ENCODE measurements at regions not wholly inside any gene's neighbourhood (a gene's known extent, or its start where the extent isn't known, plus 50 kb on each side); places are given as distances from the start of the nearest gene placed in this dataset.

DNA sequence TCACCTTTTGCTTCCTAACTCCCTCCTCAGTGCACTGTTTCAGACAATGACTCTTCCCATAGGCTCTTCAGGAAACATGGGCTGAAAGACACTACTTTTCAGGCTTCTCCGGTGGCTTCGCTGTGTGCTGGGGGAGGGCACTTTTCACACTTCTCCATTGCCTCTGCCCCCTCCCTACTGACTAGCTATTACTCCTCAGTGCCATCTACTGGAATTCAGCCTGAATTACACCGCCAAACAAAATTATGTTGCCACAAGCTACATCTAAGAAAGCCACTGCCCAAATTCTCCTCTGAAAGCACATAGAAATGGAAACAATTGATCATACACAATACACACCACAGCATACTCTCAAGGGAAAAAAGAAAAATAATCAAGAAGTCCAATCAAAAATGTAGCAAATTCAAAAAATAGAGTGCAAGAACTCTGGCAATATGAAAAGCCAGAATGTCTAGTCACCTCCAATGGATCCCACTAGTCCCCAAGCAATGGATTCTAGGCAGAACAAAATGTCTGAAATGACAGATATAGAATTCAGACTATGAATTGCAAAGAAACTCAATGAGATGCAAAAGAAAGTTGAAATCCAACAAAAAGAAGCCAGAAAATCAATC, 1139.4 kb upstream of the GYPC start:
- peak; percentile 14 for DNase-seq
- no peaks in the 10 kb centered on the region for H3K27me3 ChIP-seq (ENCODE audit: control insufficient read depth, insufficient read depth, low read length)
- no peaks in the 10 kb centered on the region for H3K36me3 ChIP-seq (replicated peaks; ENCODE audit: control insufficient read depth, insufficient read depth, low read length)
- H3K4me3 ChIP-seq (ENCODE audit: insufficient read depth, low read depth, low read length) = no peak overlapping the region

DNA sequence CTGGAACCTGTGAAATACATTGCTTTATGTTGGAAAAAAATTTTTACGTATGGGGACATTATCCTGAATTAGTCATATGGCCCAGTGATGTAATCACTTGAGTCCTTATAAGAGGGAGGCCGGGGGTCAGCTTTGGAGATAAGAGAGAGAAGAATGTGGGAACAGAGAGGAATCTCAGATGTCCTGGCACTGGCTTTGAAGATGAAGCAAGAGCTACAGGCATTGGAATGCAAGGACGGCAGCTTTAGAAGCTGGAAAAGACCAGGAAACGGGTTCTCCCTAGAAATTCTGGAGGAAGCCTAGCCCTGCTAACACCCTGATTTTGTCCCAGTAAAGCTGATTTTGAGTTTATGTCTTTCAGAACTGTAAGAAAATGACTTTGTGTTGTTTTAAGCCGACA, 1129.9 kb upstream of the GYPC start:
- DNase-seq = no peak
- Histone ChIP-seq H3K27me3 (ENCODE audit: control insufficient read depth, insufficient read depth, low read length) (no peaks in the 10 kb centered on the region), H3K4me3 (ENCODE audit: insufficient read depth, low read depth, low read length) (no peak overlapping the region)

DNA sequence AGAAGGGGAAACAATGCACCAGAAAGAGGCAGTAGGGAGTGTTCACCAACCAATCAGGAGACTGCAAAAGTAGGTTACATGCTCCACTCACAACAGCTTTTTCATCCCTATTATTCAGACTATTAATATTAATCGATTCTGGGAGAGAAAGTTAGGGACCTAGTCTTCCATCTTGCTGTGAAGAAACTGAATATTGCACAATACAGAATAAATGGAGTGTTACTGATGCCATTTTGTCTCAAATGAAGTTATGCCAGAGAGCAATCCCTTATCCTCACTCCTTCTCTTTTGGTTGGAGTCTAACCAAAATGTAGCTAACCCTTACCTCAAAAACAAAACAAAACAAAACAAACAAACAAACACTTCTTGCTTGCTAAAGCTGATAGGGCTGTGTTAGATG, 1120.9 kb upstream of the GYPC start:
- Histone ChIP-seq H3K4me3 (ENCODE audit: insufficient read depth, low read depth, low read length) (no peak overlapping the region), H3K27me3 (ENCODE audit: control insufficient read depth, insufficient read depth, low read length) (no peaks in the 10 kb centered on the region), H3K36me3 (replicated peaks; ENCODE audit: control insufficient read depth, insufficient read depth, low read length) (no peaks in the 10 kb centered on the region)
- DNase-seq = no peak

More for the DNA sequence above, 1129.9 kb upstream of the GYPC start:
- H3K36me3 ChIP-seq (replicated peaks; ENCODE audit: control insufficient read depth, insufficient read depth, low read length) = no peaks in the 10 kb centered on the region

DNA sequence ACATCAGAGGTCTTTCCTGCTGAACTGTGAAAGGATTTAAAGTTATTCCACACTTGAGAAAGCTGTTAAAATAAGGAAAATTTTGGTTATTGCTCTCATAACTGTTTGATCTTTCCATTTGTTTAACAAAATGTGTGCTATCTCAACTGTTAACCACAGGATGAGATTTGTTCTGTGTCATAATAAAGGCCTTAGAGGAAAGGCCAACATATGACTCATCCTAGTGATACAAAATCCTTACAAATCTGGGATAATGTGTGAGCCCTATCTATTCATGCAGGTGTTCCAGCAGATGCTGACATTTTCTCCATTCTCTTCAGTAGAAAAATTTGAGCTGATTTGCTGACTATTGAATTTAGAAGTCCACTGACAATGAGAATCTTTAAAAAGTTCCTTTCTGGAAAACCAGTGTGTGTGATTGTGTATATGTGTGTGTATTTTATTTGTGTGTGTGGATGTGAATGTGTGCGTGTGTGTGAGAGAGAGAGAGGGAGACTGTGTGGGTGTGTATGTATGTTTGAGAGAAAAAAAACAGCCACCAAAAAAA, 1111.9 kb upstream of the GYPC start:
- no peaks in the 10 kb centered on the region for H3K27me3 ChIP-seq (ENCODE audit: control insufficient read depth, insufficient read depth, low read length)
- H3K36me3 ChIP-seq (replicated peaks; ENCODE audit: control insufficient read depth, insufficient read depth, low read length) = no peaks in the 10 kb centered on the region
- DNase-seq = no peak
- H3K4me3 ChIP-seq (ENCODE audit: insufficient read depth, low read depth, low read length) = no peak overlapping the region

DNA sequence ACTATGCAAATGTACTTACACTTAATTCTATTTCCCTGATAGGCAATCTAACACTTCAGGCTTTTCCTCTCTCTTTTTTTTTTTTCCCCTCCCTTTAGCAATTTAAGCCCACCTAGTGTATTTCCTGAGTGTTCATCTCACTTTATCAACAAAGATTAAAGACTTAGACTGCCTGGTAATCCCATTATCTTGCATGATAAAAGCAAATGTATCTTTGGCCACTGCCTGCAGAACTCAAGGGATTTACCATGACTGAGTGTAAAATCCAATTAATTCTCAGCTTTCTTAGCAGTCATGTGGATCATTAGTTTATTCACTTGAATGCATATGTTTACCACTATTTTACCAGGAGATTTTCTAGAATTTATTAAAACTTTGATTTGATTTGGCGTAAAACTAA, 1102.2 kb upstream of the GYPC start:
- Histone ChIP-seq H3K4me3 (ENCODE audit: insufficient read depth, low read depth, low read length) (no peak overlapping the region), H3K27me3 (ENCODE audit: control insufficient read depth, insufficient read depth, low read length) (no peaks in the 10 kb centered on the region)
- no peak for DNase-seq

DNA sequence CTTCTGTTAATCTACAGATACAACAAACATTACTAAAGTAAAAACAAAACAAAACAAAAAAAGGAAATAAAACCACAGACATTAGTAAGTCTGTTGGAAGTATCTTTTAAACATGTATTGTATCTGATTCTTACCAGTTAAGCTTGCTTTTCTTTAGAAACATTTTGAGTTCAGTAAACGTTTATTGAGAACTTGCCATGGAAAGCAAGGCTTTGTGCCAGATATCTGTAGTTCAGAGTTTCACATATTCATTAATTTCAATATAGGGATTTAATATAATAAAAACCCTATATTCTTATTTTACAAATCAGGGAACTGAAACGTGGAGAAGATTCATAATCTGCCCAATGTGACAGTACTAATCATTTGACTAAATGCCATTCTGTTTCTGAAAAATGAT, 1101.0 kb upstream of the GYPC start:
- Histone ChIP-seq H3K36me3 (replicated peaks; ENCODE audit: control insufficient read depth, insufficient read depth, low read length) (no peaks in the 10 kb centered on the region), H3K4me3 (ENCODE audit: insufficient read depth, low read depth, low read length) (no peak overlapping the region), H3K27me3 (ENCODE audit: control insufficient read depth, insufficient read depth, low read length) (no peaks in the 10 kb centered on the region)
- DNase-seq = no peak

More for the DNA sequence above, 1102.2 kb upstream of the GYPC start:
- no peaks in the 10 kb centered on the region for H3K36me3 ChIP-seq (replicated peaks; ENCODE audit: control insufficient read depth, insufficient read depth, low read length)

DNA sequence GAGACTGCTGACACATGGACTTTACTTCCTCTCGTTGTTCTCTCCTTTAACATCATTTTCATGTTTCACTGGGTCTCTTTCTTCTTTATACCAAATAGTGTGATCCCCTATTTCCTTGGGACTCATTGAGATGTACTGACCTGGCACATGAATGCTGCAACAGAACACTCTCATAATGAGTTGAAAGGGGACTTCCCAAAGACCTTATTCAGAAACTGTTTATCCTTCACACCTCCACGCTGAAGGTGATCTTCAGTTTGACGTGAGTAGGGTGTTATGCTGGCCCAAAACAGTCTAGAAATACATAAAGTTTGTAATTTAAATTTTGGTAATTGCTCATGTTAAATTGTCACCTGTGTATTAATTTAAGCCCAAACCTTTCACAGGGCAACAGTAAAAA, 1096.8 kb upstream of the GYPC start:
- no peaks in the 10 kb centered on the region for H3K36me3 ChIP-seq (replicated peaks; ENCODE audit: control insufficient read depth, insufficient read depth, low read length)
- H3K27me3 ChIP-seq (ENCODE audit: control insufficient read depth, insufficient read depth, low read length) = no peaks in the 10 kb centered on the region
- H3K4me3 ChIP-seq (ENCODE audit: insufficient read depth, low read depth, low read length) = no peak overlapping the region
- DNase-seq = no peak

DNA sequence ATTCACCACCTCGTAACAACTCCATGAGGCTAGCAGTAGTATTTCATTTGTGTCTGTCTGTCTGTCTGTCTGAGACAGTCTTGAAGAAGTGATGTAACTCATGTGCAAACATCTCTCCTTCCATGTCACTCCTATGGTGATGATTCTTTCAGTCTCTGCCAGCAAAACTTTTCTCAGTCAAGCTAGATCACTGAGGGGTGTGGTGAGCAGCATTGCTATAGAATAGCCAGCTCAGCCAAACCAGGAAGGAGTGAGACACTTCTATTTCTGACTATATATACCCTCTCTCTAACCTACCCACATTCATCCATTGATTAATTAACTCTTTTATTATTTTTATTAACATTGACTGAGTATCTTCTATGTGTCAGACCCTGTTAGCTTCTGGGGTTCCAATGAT, 1095.1 kb upstream of the GYPC start:
- H3K36me3 ChIP-seq (replicated peaks; ENCODE audit: control insufficient read depth, insufficient read depth, low read length) = no peaks in the 10 kb centered on the region
- no peaks in the 10 kb centered on the region for H3K27me3 ChIP-seq (ENCODE audit: control insufficient read depth, insufficient read depth, low read length)
- DNase-seq = no peak
- no peak overlapping the region for H3K4me3 ChIP-seq (ENCODE audit: insufficient read depth, low read depth, low read length)

DNA sequence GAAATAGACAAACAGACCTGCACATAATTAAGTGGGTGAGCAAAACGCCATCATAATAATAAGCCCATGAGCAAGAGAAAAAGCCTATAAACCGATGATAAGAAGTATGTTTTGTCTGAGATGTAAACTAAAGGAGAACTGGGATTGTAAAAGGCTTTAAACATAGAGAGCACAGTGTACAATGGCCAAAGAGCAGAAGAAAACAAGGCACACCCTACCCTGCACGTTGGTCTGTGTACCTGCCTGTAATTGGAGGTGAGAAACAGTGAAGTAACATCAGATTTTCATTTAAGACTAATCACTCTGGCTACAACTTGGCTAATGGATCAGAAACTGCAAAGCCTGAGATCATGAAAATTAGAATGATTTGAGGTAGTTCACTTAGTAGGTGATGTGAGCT, 1094.7 kb upstream of the GYPC start:
- DNase-seq = no peak
- H3K36me3 ChIP-seq (replicated peaks; ENCODE audit: control insufficient read depth, insufficient read depth, low read length) = no peaks in the 10 kb centered on the region
- no peak overlapping the region for H3K4me3 ChIP-seq (ENCODE audit: insufficient read depth, low read depth, low read length)
- no peaks in the 10 kb centered on the region for H3K27me3 ChIP-seq (ENCODE audit: control insufficient read depth, insufficient read depth, low read length)

DNA sequence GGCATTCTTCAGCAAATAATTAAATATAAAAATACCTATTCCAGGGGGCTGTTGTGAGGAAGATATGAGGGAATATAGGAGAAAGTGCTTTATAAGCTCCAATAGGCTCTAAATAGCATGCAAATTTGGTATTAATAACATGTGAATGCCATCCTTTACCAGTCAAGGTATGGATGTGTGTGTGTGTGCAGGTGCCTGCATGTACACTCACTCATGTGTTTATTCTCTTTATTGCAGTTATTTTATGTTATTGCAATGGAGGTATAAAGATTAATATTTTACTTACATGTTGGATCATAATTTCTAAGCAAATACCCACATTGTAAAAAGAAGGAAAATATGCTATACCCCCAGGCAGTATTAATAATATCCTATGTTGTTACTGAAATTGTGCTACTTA, 1093.0 kb upstream of the GYPC start:
- DNase-seq = no peak
- no peak overlapping the region for H3K4me3 ChIP-seq (ENCODE audit: insufficient read depth, low read depth, low read length)
- H3K36me3 ChIP-seq (replicated peaks; ENCODE audit: control insufficient read depth, insufficient read depth, low read length) = no peaks in the 10 kb centered on the region
- H3K27me3 ChIP-seq (ENCODE audit: control insufficient read depth, insufficient read depth, low read length) = no peaks in the 10 kb centered on the region

DNA sequence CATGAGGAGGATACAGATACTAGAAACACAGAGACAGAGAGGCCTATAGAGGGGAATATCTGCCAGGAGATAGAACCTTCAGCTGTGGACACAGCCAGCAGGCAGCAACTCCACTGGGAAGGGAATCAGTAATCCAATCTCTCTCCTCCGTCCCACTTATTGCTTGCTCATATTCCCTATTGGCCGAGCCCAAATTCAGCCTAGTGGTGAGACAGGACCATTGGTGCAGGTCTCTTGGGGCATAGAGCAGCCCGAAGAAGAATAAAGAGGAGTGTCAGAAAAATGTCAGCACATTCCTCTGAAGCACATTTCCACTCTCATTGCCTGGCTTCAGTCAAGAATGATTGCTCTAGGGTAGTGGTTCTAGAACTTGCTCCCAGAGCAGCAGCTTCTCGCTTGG, 1091.5 kb upstream of the GYPC start:
- Histone ChIP-seq H3K36me3 (replicated peaks; ENCODE audit: control insufficient read depth, insufficient read depth, low read length) (no peaks in the 10 kb centered on the region), H3K4me3 (ENCODE audit: insufficient read depth, low read depth, low read length) (no peak overlapping the region), H3K27me3 (ENCODE audit: control insufficient read depth, insufficient read depth, low read length) (no peaks in the 10 kb centered on the region)
- DNase-seq = peak; percentile 4

DNA sequence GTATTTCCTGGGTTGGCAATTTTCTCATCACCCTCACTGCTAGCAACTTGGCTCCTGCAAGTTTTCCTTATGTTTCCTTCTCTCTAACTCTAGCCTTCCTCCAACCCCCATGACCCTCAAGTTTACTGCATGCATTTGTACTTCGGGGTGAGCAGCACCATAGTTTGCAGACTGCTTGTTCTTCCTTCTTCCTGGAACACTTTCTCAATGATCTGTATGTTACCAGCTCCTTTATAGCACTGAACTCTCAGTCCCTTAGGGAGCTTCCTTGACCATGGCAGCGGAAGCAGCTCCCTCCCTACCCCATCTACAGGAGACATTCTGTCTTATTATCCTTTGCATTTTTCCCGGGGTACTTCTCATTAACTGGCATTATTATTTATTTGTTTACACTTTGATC, 1089.5 kb upstream of the GYPC start:
- Histone ChIP-seq H3K27me3 (ENCODE audit: control insufficient read depth, insufficient read depth, low read length) (no peaks in the 10 kb centered on the region), H3K4me3 (ENCODE audit: insufficient read depth, low read depth, low read length) (no peak overlapping the region), H3K36me3 (replicated peaks; ENCODE audit: control insufficient read depth, insufficient read depth, low read length) (no peaks in the 10 kb centered on the region)
- no peak for DNase-seq

DNA sequence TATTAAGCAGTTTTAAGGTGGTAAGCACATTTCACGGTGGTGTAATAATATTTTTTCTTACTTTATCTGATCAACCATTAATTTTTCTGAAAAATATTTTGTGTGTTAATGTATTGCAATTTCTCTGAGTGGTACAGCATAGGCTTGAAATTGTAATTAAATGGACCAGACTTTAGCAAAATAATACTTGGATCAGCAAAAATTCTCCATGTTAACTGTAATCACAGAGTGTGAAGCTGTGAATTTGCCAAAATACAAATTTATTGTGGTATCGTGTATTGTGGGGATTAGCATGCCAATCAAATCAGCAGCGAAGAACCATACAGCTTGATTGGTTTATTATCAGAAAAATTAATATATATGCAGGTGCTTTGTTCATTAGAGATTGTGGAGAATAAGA, 1088.9 kb upstream of the GYPC start:
- no peak for DNase-seq
- Histone ChIP-seq H3K4me3 (ENCODE audit: insufficient read depth, low read depth, low read length) (no peak overlapping the region), H3K36me3 (replicated peaks; ENCODE audit: control insufficient read depth, insufficient read depth, low read length) (no peaks in the 10 kb centered on the region), H3K27me3 (ENCODE audit: control insufficient read depth, insufficient read depth, low read length) (no peaks in the 10 kb centered on the region)

DNA sequence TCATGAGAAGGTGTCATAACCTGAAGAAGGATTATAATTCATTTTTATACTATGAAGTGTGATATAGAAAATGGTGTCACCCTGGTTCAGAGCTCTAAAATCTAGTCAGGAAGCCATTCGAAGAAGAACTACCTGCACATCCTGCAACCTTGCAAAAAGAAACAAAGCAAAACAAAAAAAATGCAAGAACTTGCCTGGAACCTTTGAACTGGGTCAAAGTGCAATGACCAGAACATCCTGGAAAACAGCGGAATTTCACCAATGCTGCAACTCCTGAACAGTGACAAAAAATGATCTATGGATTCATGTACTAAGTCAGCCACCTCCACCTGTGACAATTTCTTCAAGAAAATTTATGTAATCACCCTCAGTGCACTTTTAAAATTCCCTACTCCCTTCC, 1083.3 kb upstream of the GYPC start:
- H3K4me3 ChIP-seq (ENCODE audit: insufficient read depth, low read depth, low read length) = no peak overlapping the region
- DNase-seq = no peak
- H3K36me3 ChIP-seq (replicated peaks; ENCODE audit: control insufficient read depth, insufficient read depth, low read length) = no peaks in the 10 kb centered on the region
- no peaks in the 10 kb centered on the region for H3K27me3 ChIP-seq (ENCODE audit: control insufficient read depth, insufficient read depth, low read length)

DNA sequence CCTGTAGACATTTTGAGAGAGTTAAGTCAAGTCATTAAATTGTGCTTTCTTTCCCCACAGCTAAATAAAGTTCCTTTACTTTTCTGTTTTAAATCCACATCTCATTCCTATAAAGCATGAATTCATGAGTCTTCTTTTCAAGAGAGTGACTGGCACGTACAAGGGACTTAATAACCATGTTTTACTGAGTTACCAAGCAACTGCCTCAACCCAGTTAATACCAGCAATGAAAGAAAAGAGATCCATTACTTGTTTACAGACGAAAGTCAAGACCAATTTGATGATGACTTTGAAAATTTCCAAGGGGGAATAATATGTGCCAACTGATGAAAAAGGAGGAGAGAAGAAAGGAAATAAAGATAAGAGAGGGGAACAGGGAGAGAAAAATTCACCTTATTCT, 1082.5 kb upstream of the GYPC start:
- no peaks in the 10 kb centered on the region for H3K27me3 ChIP-seq (ENCODE audit: control insufficient read depth, insufficient read depth, low read length)
- DNase-seq = no peak
- no peak overlapping the region for H3K4me3 ChIP-seq (ENCODE audit: insufficient read depth, low read depth, low read length)
- H3K36me3 ChIP-seq (replicated peaks; ENCODE audit: control insufficient read depth, insufficient read depth, low read length) = no peaks in the 10 kb centered on the region

DNA sequence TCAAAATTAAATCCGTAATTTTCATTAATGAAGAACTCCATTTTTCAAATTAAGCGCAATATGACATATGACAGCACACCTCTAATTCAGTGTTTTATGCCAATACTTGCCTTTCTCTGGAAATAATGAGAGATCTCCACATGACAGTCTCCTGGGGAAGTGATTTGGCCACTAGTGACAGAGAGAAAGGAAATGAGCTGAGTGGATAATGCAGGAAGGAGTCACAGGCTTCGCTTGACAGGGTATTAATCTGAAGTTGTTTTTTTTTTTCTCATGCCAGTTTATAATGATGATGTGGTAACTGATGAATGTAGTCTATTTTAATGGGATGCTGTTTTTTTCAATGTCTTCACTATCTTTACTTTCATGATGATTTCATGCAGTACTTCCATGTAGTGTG, 1079.4 kb upstream of the GYPC start:
- no peak overlapping the region for H3K4me3 ChIP-seq (ENCODE audit: insufficient read depth, low read depth, low read length)
- no peak for DNase-seq
- no peaks in the 10 kb centered on the region for H3K27me3 ChIP-seq (ENCODE audit: control insufficient read depth, insufficient read depth, low read length)
- H3K36me3 ChIP-seq (replicated peaks; ENCODE audit: control insufficient read depth, insufficient read depth, low read length) = no peaks in the 10 kb centered on the region

All from H7 (cell line).